ENCODE measurements at regions not wholly inside any gene's neighbourhood (a gene's known extent, or its start where the extent isn't known, plus 50 kb on each side); places are given as distances from the start of the nearest gene placed in this dataset.
A peak's percentile ranks its signal among the peaks of the same experiment; 100 is the strongest.
"Not testable (repeated sequence)": the region's sequence is repeated elsewhere in the genome, so short reads cannot be mapped to it uniquely, and the experiment has no call there.

DNA sequence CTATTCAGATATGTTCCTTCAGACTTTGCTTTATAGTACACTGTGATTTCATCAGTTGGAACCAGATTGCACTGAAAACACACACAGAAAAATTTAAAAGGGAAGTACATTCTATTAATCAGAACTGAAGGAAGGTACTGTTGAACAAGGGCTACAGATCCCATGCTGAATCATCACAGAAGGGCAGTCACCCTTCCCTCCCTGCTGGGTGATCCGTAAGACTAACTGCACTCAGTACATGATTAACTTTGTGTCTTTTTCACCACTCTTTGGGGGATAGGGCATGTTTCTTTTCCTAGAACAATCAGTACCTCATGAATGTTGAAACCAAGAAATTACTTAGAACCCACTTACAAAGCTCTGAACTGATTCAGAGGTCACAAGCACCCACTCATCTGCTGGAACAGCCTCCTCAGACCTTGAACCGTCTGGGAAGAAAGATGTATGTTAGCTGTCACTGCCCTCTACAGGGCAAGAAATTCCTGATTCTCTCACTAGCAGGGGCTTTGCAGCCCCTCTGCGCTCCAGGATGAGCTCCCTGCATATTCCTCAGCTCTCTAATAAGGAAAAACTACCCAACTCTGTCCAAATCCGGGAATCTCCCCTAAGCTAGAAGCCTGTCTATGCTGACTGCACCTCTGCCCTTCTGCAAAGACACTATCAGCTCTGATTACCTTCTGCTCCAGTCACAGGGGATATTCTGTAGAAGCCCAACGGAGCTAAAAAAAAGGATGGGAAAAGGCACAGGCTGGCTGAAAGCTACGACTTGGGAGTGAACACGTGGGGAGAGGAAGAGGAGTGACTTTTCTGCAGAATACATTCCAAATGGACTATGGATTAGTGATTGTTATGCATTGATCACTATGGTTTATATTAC lies 51.0 kb downstream of the IARS1 start:
- DNase-seq (ENCODE audit: low read depth in 2 of 2) = no peak

DNA sequence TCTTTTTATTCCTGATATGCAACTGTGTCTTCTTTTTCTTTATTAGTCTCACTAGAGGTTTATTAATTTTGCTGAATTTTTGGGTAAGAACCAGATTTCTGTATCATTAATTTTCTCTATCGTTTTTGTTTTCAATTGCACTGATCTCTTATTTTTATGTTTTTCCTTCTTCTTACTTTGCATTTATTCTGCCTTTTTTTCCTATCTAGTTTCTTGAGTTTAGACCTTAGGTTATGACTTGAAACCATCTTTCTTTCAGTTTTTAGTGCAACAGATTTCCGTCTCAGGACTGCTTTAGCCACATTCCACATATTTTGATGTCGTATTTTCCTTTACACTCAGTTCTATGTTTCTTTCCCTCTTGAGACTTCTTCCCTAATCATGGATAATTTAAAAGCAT lies 56.6 kb downstream of the IARS1 start:
- no peak for DNase-seq (ENCODE audit: low read depth in 2 of 2)

GRCh38 chr9:92236465-92236864 lies 57.0 kb downstream of the IARS1 start:
- no peak for DNase-seq (ENCODE audit: low read depth in 2 of 2)

DNA sequence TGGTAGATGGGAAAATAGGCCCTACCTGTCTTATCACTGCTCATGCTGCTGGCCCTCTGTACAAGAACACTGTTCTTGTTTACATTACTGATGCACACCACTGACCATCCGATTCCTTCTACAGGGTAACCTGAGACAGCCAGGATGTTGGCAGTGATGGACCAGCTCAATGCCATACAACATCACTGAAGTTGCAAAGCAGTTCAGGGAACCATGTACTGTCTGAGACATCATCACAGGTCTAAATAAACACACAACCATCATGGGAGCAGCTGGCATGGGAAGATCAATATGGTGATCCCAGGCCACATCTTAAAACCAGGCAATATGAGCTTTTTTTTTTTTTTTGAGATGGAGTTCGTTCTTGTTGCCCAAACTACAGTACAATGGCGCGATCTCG lies 59.0 kb downstream of the IARS1 start:
- no peak for DNase-seq (ENCODE audit: low read depth in 2 of 2)

GRCh38 chr9:92232190-92232589 lies 61.3 kb downstream of the IARS1 start:
- no peak for DNase-seq (ENCODE audit: low read depth in 2 of 2)

DNA sequence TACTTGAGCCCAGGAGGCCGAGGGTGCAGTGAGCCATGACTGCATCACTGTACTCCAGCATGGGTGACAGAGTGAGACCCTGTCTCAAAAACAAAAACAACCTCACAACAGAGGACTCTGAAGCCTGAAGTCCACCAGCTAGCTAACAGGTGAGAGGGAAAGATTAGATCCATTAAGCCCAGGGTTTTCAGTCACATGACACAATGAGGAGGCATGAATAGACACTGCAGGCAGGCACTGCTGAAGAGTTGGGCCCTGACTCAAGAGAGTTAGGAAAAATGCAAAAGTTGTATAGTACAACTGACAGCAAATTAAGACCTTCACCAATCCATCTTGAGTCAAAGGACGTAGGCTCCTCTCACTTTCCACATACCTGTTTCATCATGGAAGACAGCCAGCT lies 64.9 kb downstream of the IARS1 start:
- no peak for DNase-seq (ENCODE audit: low read depth in 2 of 2)

DNA sequence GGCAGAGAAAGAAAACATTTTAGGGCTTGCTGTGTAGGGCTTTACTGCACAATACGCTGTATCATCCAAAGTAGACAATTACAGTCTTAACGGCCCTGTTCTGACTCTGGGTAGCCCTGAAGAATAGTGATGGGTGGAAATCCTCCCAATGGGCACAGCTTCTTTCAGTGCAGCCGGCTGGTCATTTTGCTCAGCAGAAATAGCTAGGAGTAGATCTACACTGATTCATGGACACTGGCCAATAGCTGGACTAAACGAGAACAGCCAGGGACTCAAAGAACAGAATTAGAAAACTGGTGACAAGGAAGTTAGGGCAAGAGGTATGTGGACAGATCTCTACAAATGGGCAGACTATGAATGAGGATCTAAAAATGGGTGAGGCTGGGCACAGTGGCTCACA lies 69.3 kb downstream of the IARS1 start:
- no peak for DNase-seq (ENCODE audit: low read depth in 2 of 2)

DNA sequence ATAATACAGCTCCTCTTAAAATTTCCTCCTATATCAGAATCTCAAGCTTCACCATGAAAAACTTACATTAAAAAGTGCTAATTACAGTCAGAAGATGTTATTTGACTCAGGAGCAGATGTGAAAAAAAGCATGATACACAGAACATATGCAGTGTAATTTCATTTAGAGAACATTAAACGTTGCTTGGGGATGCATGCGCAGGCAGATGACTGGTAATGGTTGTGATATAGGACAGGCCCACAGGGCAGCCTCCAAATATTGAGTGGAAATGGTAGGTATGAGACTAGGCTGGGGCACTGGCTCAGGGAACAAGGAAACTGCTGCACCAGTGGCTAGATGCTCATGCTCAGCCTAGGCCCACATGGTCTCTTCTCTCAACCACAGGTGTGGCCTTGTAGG lies 69.7 kb downstream of the IARS1 start:
- no peak for DNase-seq (ENCODE audit: low read depth in 2 of 2)

DNA sequence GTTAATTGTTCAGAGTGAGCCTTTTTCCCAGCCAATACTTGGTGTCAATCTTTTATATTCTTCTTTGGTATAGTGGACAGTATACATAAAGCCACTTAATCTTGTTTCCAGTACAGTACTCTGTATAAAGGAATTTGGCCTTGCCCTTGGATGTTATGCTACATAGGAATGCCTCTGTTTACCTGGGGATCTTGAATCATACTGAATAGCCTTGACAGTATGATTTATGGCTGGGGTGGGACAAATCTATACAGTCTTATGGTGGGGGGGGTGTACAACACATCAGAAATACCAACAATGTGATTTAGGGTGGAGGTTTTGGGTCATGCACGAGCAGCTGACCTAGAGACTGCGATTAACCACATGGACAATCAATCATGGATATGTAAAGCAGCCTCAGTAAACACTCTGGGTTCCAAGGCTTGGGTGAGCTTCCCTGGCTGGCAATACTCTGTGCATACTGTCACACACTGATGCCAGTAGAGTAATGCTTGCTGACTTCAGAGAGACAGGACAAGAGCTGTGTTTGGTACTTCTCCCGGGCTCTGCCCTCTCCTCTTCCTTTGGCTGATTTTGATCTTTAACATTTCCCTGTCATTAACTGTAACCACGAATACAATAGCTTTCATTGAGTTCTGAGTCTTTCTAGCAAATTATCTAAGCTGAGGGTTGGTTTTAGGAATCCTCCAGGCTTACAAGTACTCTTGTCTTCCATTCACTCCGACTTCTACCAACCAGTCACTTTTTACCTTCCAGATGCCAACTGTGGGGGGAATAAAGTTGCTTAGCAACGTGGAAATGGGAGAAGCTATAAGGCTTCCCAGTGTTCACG lies 84.6 kb downstream of the IARS1 start:
- no peak for DNase-seq (ENCODE audit: low read depth in 2 of 2)

DNA sequence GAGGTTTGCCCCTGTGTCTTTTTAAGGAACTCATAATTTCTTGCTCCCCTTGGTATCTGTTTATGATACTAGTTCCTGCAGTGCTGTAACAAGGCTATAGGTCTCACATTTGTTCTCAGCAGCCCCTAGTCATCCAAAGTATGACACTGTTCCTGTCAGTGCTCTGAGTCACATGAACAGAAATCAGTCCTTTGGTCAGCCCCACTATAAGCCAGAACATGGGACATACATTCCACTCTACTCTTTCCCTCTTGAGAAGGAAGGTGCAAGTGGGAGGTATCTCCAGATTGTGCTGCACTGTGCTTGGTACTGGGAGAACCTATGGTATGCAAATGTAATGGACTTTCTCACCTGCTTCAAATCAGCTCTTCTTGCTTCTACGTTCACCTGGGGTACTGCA lies 87.0 kb downstream of the IARS1 start:
- DNase-seq (ENCODE audit: low read depth in 2 of 2) = no peak

DNA sequence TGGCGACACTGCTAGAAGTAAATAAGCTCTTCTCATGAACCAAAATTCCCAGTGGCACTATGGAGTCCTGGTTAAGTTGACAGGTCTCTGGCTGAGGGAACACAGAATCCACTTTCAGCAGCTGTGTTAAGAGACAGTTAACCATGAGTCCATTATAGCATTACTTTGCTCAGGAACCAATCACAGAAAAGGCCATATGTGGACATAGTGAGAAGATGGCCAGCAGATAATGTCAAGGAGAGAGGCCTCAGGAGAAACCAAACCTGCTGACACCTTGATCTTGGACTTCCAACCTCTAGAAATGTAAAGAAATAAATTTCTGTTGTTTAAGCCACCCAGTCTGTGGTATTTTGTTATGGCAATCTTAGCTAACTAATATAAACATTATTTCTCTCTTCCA lies 88.7 kb upstream of the SPTLC1 start:
- not testable (repeated sequence) for DNase-seq (ENCODE audit: low read depth in 2 of 2)

- not testable (repeated sequence) for DNase-seq (ENCODE audit: low read depth in 2 of 2)
These were observed 83.0 kb upstream of the SPTLC1 start for GRCh38 chr9:92198237-92198636.

DNA sequence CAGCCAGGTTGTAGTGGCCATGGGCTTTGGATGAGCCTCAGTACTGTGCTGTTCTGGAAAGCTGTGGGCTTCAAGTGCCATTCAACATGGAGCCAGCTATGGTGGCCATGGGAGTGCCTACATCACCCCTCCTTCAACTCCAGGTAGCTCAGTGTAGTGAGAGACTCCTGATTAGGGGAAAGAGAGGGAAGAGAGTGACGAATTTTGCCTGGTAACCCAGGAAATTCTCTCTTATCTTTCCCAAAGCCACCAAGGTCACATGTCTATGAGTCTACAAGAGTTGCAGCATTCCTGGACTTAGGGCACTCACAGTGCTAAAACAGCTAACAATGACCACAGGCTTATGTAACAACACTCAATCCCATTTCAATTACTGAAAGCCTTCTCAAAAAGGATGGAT lies 81.7 kb upstream of the SPTLC1 start:
- no peak for DNase-seq (ENCODE audit: low read depth in 2 of 2)

DNA sequence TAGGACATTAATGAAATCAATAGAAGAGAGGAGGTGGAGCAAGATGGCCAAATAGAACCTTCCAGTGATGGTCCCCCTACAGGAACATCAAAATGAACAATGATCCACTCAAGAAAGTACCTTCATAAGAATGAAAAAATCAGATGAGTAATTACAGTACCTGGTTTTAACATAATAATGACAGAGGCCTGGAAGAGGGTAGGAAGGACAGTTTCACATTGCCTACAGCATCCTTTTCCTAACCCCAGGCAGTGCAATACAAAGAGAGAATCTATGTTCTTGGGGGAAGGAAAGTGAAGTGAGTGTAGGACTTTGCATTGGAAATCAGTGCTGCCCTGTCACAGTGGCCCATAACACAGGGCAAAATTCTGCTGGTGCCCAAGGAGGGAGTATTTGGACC lies 81.2 kb upstream of the SPTLC1 start:
- DNase-seq (ENCODE audit: low read depth in 2 of 2) = no peak

GRCh38 chr9:92191801-92192200 lies 76.6 kb upstream of the SPTLC1 start:
- peak; percentile 17 to 26 for DNase-seq (ENCODE audit: low read depth in 2 of 2)

GRCh38 chr9:92190536-92190790 lies 75.2 kb upstream of the SPTLC1 start:
- DNase-seq (ENCODE audit: low read depth in 2 of 2) = no peak

DNA sequence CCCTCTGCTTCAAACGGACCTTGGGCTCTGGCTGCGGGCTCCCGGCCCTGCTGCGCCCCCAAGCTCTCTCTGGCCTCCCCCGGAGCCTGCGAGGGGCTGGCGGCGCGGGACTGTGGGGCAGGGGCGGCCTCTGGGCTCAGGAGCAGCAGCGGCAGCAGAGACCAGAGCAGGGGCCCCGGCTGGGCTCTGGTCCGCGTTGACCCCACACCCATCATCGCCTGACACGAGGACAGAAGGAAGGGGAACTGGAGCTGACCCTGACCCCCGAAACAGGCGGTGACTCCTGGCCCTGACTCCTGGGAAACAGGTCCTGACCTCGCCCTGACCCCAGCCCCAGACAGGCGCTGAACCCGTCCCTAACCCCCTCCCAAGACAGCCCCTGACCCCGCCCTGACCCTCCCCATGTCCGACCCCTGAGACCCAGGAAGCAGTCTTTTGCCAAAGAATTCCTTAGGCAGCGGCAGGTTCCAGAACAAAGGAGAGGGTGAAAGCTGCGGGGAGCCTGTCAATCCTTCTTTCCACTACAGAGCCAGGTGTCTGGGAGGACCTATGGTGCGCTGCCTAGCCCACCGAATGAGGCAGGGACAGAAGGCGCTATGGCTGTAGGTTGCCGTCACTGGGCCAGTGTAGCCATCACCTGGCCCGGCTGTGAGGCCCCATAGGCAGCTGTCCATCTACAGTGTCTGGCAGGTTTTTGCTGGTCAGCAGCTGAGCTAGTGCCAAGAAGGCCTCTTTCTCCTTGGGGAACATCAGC lies 74.7 kb upstream of the SPTLC1 start:
- DNase-seq (ENCODE audit: low read depth in 2 of 2) = no peak

DNA sequence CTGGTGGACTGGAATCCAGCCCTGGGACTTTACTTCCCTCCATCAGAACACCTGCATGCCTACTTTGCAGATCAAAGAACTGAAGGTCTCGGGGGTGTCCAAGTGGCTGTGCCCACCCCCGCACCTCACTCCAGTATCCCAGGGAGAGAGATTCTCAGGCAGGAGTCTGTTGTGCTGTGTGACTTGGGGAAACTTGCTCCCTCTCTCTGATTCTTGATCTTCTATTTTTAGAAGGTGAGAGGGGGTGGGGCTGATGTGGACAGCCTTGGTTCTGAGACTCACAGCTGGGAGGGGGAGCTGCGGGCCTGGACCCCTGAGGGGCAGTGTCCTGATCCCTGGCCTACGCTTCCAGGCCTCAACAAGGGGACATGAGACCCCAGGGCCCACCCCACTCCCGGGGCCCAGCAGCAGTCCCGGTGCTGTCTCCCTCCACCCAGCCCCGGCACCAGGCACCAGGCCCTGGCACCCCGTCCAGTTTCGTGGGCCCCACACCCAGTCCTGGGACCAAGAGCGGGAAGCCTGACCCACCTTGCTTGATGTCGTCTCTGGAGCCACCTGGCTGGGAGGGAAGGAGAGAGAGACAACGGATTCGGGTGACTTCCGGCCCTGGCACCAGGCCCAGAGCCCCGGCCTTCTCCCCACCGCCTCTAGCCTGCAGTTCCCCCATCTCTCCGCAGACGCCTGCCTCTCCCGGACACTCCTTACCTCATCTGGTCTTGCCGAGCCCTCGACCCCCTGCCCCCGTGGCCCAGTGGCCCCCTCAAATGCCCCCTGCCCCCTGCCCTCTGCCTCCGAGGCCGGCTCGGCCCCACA lies 74.0 kb upstream of the SPTLC1 start:
- no peak for DNase-seq (ENCODE audit: low read depth in 2 of 2)

DNA sequence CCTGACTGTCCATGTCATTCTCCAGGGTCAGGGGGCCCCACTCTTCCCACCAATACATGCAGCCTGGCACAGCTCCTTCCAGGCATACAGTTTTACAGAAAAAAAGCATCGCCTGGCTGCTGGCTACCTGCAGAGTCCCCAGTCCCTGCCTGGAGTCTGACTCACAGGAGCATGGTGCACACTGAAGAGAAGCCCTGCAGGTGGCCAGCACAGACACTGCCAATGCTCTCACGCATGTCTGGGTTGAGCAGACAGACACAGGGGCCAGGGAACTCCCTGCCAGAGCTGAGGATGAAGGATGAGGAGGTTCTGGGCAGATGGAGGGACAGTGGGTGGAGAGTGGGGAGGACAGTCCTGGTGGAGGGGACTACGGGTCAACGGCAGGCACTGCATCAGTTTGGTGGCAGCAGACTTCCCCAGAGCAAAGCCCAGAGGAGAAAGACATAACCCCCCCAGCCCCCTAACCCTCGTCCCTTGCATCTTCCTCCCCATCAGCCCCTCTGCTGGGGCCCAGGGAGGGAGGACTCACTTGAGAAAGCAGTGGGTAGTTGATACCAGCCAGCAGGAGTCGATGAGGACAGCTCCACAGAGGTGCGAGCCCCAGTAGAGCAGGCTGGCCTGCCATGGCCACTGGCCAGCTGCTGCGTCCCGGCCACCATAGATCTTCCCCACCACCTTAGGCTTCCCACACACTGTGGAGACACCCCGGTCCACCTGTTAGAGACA lies 72.9 kb upstream of the SPTLC1 start:
- DNase-seq (ENCODE audit: low read depth in 2 of 2) = no peak

- DNase-seq (ENCODE audit: low read depth in 2 of 2) = no peak
These were observed 72.2 kb upstream of the SPTLC1 start for GRCh38 chr9:92187390-92187789.

GRCh38 chr9:92186631-92187030 lies 71.4 kb upstream of the SPTLC1 start:
- no peak for DNase-seq (ENCODE audit: low read depth in 2 of 2)
